DND-41 (cell line): ENCODE measurements at regions not wholly inside any gene's neighbourhood (a gene's known extent, or its start where the extent isn't known, plus 50 kb on each side); places are given as distances from the start of the nearest gene placed in this dataset.
"Not testable (repeated sequence)": the region's sequence is repeated elsewhere in the genome, so short reads cannot be mapped to it uniquely, and the experiment has no call there.

Experiments used
- ATAC-seq: fragments of 200-7000 bp; cut with Tn5 transposase; 3 replicates; pipeline ENCODE4 v1.9.1; 2021; ENCODE audit warnings: low read depth; ENCODE audit not compliant: insufficient read depth
- DNase-seq: peaks from one replicate; pipeline ENCODE4 v3.0.0-alpha.2; 2020
- H2AFZ ChIP-seq: 2 replicates; pipeline ENCODE4 v1.6.0; 2012; ENCODE audit warnings: low read depth, low read length
- H3K27ac ChIP-seq: 2 replicates; pipeline ENCODE4 v1.5.1; 2012; ENCODE audit warnings: low read length, inconsistent platforms
- H3K27me3 ChIP-seq: fragments of 200-600 bp; sonication (generic); 2 replicates; pipeline ENCODE4 v1.6.0; 2012; ENCODE audit warnings: low read length, mild to moderate bottlenecking, inconsistent platforms; ENCODE audit not compliant: insufficient read depth, poor library complexity
- H3K36me3 ChIP-seq: 2 replicates; pipeline ENCODE4 v1.5.1; 2012; ENCODE audit warnings: low read length, inconsistent platforms; ENCODE audit not compliant: insufficient read depth
- H3K4me1 ChIP-seq: 2 replicates; pipeline ENCODE4 v1.5.1; 2012; ENCODE audit warnings: mild to moderate bottlenecking, low read length; ENCODE audit not compliant: insufficient read depth
- H3K4me2 ChIP-seq: 2 replicates; pipeline ENCODE4 v1.6.0; 2012; ENCODE audit warnings: mild to moderate bottlenecking, moderate library complexity, low read length, inconsistent platforms; ENCODE audit not compliant: insufficient read depth
- H3K4me3 ChIP-seq, 2 experiments: fragments of 200-600 bp in 1 of 2; shearing (Covaris generic) in 1 of 2; 2 replicates each; pipeline ENCODE4 v1.5.1; 2012 to 2016; ENCODE audit warnings: inconsistent platforms in 2 of 2, low read length in 2 of 2, mild to moderate bottlenecking in 2 of 2, low read depth in 1 of 2, moderate library complexity in 1 of 2
- H3K79me2 ChIP-seq: 2 replicates; pipeline ENCODE4 v1.6.0; 2012; ENCODE audit warnings: low read length, inconsistent platforms; ENCODE audit not compliant: insufficient read depth
- H3K9ac ChIP-seq: 2 replicates; pipeline ENCODE4 v1.6.0; 2012; ENCODE audit warnings: low read depth, mild to moderate bottlenecking, inconsistent platforms, low read length, moderate library complexity
- H3K9me3 ChIP-seq: 2 replicates; pipeline ENCODE4 v1.5.1; 2012; ENCODE audit warnings: low read length, moderate library complexity, mild to moderate bottlenecking, inconsistent platforms; ENCODE audit not compliant: insufficient read depth, severe bottlenecking
- H4K20me1 ChIP-seq: 2 replicates; pipeline ENCODE4 v1.6.0; 2012; ENCODE audit warnings: low read length; ENCODE audit not compliant: insufficient read depth
- EZH2 ChIP-seq: IDR thresholded peaks from 3 replicates; pipeline ENCODE4 v1.6.1; 2012; ENCODE audit warnings: borderline replicate concordance, low read depth, mild to moderate bottlenecking, moderate library complexity, low read length, inconsistent platforms; ENCODE audit not compliant: severe bottlenecking
- TF ChIP-seq, protein P1 (sequence below): IDR thresholded peaks from 2 replicates; pipeline ENCODE4 v1.5.1; 2012; ENCODE audit warnings: borderline replicate concordance, low read length, moderate library complexity, mild to moderate bottlenecking; ENCODE audit not compliant: poor library complexity, severe bottlenecking; ENCODE audit errors: extremely low read depth

DNA sequence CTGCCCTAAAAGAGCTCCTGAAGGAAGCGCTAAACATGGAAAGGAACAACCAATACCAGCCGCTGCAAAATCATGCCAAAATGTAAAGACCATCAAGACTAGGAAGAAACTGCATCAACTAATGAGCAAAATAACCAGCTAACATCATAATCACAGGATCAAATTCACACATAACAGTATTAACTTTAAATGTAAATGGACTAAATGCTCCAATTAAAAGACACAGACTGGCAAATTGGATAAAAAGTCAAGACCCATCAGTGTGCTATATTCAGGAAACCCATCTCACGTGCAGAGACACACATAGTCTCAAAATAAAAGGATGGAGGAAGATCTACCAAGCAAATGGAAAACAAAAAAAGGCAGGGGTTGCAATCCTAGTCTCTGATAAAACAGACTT is 88.8 kb upstream of the CAV2 start:
- not testable (repeated sequence) for DNase-seq, H3K27ac ChIP-seq, H3K36me3 ChIP-seq, H4K20me1 ChIP-seq, H3K4me1 ChIP-seq, H3K4me3 ChIP-seq, ATAC-seq, H2AFZ ChIP-seq, H3K9me3 ChIP-seq, H3K79me2 ChIP-seq, H3K4me2 ChIP-seq, H3K27me3 ChIP-seq, H3K9ac ChIP-seq

GRCh38 chr7:116417593-116418345 is 81.8 kb upstream of the CAV2 start:
- no peaks in the 10 kb centered on the region for H3K9me3 ChIP-seq
- TF ChIP-seq, protein P1, sequence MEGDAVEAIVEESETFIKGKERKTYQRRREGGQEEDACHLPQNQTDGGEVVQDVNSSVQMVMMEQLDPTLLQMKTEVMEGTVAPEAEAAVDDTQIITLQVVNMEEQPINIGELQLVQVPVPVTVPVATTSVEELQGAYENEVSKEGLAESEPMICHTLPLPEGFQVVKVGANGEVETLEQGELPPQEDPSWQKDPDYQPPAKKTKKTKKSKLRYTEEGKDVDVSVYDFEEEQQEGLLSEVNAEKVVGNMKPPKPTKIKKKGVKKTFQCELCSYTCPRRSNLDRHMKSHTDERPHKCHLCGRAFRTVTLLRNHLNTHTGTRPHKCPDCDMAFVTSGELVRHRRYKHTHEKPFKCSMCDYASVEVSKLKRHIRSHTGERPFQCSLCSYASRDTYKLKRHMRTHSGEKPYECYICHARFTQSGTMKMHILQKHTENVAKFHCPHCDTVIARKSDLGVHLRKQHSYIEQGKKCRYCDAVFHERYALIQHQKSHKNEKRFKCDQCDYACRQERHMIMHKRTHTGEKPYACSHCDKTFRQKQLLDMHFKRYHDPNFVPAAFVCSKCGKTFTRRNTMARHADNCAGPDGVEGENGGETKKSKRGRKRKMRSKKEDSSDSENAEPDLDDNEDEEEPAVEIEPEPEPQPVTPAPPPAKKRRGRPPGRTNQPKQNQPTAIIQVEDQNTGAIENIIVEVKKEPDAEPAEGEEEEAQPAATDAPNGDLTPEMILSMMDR: no peak
- TF ChIP-seq EZH2: no peak
- no peak overlapping the region for H2AFZ ChIP-seq
- ATAC-seq: 0 out of 3 replicates have a peak, but pooled peaks have one; percentile 24
- no peak overlapping the region for H3K4me3 ChIP-seq
- no peak for DNase-seq
- H4K20me1 ChIP-seq: no peaks in the 10 kb centered on the region
- H3K79me2 ChIP-seq: no peaks in the 10 kb centered on the region
- H3K4me1 ChIP-seq: no peaks in the 10 kb centered on the region
- no peaks in the 10 kb centered on the region for H3K36me3 ChIP-seq
- H3K27ac ChIP-seq: no peak overlapping the region
- no peak overlapping the region for H3K9ac ChIP-seq
- H3K27me3 ChIP-seq: no peaks in the 10 kb centered on the region
- no peak overlapping the region for H3K4me2 ChIP-seq

DNA sequence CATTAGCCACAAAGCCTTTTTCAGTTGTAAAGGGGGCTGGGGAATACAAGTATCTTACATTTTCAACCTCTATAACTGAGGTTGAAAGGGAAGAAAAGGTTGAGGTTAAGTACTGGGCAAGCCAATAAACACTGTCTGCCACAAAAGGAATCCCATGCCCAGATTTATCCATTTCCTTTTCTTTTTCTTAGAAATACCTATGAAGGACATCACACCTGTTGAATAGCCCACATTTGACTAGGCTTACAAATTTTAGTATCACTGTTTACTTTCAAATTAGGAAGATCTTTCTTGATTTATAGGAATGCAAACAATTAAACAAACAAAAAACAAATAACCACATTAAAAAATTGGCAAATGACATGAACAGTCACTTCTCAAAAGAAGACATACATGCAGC is 81.0 kb upstream of the CAV2 start:
- Histone ChIP-seq H3K36me3 (no peaks in the 10 kb centered on the region), H3K27ac (no peak overlapping the region), H3K9me3 (no peaks in the 10 kb centered on the region), H3K9ac (no peak overlapping the region), H3K79me2 (no peaks in the 10 kb centered on the region), H3K27me3 (no peaks in the 10 kb centered on the region), H3K4me2 (no peak overlapping the region), H2AFZ (no peak overlapping the region), H3K4me3 (no peak overlapping the region), H3K4me1 (no peaks in the 10 kb centered on the region), H4K20me1 (no peaks in the 10 kb centered on the region)
- no peak for DNase-seq
- no peak for TF ChIP-seq EZH2
- TF ChIP-seq, protein P1: no peak
- no peak for ATAC-seq

- no peaks in the 10 kb centered on the region for H4K20me1 ChIP-seq
- no peaks in the 10 kb centered on the region for H3K79me2 ChIP-seq
- H3K27me3 ChIP-seq: no peaks in the 10 kb centered on the region
- no peak overlapping the region for H3K9ac ChIP-seq
- no peak overlapping the region for H2AFZ ChIP-seq
- no peaks in the 10 kb centered on the region for H3K9me3 ChIP-seq
- H3K36me3 ChIP-seq: no peaks in the 10 kb centered on the region
- H3K27ac ChIP-seq: no peak overlapping the region
- ATAC-seq: no peak
- H3K4me1 ChIP-seq: no peaks in the 10 kb centered on the region
- no peak for TF ChIP-seq EZH2
- TF ChIP-seq, protein P1: no peak
- no peak overlapping the region for H3K4me2 ChIP-seq
- no peak for DNase-seq
- H3K4me3 ChIP-seq: no peak overlapping the region
These were observed 79.5 kb upstream of the CAV2 start for GRCh38 chr7:116420003-116420402.
